HG03469 (cell line): ENCODE measurements at regions not wholly inside any gene's neighbourhood (a gene's known extent, or its start where the extent isn't known, plus 50 kb on each side); places are given as distances from the start of the nearest gene placed in this dataset.
"Not testable (repeated sequence)": the region's sequence is repeated elsewhere in the genome, so short reads cannot be mapped to it uniquely, and the experiment has no call there.

Experiments used
- ATAC-seq: cut with Tn5 transposase; IDR thresholded peaks from one replicate; pipeline ENCODE4 v1.9.1; 2021; ENCODE audit warnings: mild to moderate bottlenecking, moderate library complexity, moderate number of reproducible peaks; ENCODE audit not compliant: unreplicated experiment

DNA sequence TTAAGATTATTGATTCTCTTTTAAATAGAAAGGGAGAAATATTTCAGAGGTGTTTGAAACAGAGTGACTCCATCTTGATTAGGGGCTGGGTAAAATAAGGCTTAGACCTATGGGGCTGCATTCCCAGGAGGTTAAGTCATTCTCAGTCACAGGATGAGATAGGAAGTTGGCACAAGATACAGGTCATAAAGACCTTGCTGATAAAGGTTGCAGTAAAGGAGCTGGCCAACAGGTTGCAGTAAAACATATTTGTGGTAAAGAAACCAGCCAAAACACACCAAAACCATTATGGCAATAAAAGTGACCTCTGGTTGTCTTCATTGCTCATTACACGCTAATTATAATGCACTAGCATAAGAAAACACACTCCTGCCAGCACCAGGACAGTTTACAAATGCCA lies 165.0 kb downstream of the SPIN4 start:
- no peak for ATAC-seq

DNA sequence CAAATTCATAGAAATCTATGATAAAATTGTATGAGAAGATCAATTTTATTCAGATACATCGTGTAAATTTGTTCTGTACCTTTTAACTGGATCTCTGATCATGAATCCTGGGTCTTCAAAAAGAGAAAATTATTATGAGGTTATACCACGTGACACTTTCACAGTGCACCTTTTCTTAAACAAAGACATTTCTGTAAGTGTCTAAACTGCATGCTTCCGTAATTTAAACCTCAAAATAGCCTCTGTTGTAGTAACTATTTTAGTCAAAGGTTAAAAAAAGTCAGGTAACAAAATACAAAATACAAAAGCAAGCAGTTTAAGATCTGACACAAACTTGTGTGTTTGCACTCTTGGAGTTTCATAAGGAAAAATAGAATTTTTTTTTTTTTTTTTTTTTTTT lies 171.3 kb downstream of the SPIN4 start:
- ATAC-seq: not testable (repeated sequence)

DNA sequence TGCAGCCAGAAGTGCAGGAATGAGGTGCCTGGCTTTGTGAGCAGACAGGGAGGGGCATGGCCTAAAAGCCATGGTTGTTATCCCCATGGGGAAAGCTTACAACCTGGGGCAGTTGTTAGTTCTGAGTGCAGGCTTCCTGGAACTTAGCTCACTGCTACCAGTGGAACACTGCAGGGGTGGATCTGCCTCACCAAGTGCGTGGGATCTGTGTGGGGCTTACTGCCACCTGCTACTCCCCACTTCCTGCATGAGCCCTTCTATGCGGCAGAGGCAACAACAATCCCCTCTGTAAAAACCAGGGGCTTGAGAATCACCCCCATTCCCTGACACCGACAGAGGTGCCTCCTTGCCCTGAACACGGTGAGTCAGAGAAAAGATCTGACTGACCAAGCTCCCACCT lies 174.6 kb downstream of the SPIN4 start:
- not testable (repeated sequence) for ATAC-seq

DNA sequence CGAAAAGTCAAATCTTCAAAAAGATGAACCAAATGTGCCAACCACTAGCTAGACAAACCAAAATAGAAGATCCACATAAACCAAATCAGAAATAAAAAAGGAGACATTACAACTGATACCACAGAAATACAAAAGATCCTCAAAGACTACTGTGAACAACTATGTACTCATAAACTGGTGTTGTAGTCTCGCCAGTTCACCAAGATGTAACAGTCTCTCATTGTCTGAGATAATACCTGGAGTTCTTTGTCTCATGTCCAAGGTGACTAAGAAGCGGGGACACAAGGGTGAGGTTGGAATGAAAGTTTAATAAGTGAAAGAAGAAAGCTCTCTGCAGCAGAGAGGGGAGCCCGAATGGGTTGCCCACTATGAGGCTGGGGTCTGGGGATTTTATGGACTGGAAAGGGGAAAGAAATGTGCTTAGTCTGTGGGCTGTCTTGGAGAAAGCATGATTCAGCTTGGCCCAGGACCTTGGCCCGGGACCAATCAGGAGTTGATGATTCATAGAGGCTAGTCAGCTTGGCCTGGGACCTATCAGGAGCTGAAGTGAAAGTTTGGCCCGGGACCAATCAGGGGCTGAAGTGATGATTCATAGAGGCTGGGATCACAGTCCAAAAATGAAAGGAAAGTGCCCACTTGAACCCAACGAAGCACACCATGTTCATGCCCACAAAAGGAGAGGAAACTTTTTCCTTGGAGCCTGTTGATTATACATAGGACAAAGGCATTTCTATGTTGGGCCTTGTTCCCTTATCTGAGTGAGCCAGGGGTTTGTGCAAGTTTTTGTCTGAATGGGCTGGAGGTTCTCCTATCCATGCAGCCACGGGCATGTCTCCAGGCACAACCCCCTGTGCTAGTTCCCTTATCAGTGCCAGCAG lies 177.1 kb downstream of the SPIN4 start:
- ATAC-seq: not testable (repeated sequence)

DNA sequence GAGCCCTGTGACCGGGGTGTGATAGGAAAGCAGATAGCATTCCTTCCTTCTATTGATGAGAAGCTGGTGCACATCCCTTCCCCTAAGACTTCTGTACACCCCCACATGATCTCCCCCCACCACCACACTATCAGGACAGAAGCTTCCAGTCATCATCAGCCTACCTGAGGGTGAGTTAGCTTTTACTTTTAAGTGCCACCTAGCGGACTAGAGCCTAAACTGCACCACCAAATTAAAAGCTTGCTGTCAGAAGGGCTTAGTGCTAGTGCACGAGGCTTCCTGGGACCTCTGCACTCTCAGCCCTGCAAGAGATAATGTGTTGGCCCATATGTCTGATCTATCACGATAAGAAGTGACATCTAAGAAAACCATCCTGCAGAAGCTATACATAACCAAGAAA lies 181.7 kb downstream of the SPIN4 start:
- ATAC-seq: not testable (repeated sequence)

DNA sequence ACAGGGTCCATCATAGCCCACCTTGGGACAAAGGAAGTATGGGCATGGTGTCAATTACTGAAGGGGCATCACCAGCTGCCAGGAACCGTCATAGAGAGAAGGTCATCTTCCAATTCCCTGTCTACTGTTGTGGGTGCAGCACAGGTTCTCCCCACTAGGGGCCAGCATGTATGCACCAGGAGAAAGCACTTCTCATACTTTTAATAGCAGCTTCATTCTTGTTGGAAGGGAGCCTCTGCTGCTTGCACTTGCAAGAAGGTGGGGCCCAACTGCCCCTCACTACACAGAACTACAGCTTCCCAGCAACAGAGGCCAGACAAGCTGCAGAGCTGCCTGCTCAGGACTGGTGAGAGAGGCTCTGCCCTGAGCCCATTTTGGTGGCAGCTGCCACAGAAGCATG lies 182.2 kb downstream of the SPIN4 start:
- ATAC-seq: not testable (repeated sequence)

DNA sequence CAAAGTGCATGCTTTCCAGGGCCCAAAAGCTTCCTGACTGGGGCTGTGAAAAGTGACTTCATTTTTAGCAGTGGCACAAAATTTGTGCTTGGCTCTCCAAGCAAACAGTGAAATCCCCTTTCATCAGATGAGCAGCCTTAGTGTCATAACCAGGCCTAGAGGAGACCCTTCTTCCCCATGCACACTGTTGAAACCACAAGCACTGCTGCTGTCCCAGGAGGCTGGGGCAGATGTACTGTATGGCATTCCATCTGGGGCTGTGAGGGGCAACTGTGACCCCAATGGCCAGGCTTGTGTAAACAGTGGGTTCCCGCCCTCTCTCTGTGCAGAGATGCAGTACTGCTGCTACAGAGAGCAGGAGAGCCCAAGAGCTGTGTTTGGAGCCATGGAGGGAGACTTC lies 184.1 kb downstream of the SPIN4 start:
- ATAC-seq: not testable (repeated sequence)

DNA sequence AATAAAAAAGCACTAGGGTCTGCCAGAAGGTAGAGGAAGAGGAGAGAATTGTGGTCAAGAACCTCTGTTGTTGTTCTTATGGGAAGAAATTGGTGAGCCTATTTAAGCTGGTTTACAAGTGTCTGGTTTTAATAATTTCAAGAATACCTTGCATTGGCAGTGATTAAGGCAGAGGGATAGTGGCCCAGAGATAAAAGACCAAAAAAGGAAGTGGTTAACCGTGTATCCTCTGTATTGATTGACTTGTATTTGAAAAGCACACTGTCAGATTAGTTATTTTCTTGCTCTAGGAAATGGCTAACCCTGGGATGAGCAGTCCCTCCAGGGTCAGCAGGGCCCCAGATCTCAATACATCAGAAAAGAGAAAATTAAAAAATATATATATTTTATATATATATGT lies 190.1 kb downstream of the SPIN4 start:
- not testable (repeated sequence) for ATAC-seq

DNA sequence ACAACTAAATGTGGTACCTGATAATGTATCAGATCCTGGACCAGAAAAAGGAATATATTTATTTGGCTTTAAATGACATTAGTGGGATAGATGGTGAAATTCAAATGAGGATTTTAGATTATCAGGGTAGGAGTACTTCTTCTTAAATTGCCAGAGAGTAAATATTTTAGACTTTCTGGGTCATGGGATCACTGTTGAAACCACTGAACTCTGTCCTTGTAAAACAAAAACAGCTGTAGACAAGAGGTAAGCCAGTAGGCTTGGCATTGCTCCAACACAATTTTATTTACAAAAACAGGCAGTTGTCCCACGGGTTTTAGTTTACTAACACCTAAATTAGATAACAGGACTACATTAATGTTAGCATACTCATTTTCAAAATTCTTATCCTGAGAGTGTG lies 190.8 kb downstream of the SPIN4 start:
- not testable (repeated sequence) for ATAC-seq

DNA sequence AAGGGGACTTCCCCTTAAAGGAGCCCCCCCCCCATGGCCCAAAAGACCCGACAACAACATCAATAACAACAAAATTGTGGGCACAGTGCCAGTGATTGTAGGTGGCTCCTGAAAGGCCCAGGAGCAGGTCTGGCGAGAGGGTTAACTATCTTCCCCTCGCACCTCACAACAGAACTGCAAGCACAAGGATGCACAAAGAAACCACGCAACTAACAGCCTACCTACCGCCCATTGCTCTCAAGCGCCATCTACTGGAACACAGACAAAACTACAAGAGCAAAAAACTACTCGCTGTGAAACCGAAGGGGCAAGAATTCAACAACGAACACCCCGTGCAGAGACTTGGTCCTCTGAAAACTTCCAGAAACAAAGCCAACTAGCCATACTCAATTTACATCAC lies 205.6 kb downstream of the SPIN4 start:
- ATAC-seq: not testable (repeated sequence)

DNA sequence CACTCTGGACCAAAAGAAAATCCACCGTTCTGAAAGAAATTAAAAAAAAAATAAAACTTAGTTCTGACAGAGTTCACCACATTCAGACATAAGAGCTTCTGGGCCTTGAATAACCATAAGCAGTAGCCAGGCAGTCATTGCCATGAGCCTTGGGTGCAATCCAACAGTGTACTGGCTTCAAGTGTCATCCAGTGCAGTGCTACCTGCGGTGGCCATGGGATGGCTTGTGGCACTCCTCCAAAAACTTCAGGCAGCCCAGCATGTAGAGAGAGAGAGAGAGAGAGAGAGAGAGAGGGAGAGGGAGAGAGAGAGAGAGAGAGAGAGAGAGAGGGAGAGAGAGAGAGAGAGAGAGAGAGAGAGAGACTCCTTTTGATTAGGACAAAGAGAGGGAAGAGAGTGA lies 208.5 kb downstream of the SPIN4 start:
- ATAC-seq: not testable (repeated sequence)

DNA sequence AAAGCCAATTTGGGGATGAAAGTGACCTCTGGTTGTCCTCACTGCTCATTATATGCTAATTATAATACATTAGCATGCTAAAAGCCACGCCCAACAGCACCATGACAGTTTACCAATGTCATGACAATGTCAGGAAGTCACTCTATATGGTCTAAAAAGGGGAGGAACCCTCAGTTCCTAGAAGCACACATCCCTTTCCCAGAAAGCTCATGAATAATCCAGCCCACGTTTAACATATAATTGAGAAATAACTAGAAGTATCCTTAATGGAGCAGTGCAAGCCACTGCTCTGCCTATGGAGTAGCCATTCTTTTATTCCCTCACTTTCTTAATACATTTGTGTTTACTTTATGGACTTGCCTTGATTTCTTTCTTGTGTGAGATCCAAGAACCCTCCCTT lies 215.3 kb downstream of the SPIN4 start:
- not testable (repeated sequence) for ATAC-seq

DNA sequence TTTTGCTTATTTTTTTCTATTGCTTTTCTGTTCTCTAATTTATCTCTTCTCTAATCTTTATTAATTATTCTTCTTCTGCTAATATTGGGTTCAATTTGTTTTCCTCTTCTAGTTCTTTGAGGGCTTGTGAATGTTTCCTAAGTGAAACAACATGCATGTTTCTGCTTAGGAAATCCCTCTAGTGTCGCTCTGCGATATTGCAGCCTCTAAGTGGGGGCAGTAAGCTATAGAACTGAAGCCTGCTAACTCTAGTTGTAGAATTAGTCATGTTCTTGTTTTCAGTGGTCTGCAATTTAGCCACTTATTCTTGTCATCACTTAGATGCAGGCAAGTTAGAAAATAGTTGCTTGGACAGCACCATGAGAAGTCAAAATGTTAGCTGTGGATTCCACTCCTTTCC lies 222.6 kb downstream of the SPIN4 start:
- ATAC-seq: peak; percentile 84

DNA sequence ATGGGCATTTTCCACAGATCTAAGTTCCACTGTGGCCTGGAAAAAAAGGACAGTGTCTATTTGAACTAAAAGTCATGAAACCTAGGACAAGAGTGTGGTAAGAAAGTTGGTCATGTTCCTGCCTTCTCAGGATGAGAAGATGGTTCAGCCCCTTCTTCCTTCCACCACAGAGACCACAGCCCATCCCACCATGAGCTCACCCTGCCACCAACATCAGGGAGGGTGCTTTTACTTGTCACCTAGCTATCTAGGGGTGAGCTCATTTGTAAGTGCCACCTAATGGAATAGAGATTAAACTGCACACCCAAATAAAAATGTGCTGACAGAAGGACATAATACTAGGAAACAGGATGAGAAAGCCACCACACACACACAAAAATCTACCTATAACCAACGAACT lies 235.9 kb downstream of the SPIN4 start:
- no peak for ATAC-seq

DNA sequence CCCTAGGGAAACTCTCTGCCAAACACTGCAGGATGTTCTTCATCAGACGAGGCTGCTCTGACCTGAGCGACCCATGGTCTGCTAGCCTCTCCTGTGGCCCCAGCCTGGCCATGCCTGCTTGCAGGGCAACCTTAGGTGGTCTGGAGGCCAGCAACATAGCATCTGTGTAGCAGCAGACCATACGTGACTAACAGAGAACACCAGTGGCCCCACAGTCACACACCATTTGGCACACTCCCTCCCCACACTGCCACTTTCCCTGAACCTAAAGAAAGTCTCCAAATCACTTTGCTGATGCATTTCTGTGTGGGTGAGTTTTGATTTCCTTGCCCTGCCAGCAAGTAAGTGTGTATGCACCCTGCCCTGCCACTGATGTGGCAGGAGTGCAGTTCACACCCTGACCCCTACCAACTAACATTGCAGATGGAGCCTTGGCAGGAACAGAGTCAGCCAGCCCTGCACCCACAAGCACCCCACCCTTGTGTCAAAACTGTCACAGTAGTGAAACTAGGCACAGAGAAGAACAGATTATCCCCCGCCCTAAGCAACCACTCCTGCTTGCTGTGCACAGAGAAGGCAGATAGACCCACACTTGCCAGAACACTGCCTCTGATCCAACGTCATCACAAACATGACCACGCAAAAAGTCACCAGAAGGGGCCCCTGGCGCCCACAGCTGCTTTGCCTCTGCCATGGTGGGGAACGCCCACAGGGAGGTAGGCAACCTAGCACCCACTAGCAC lies 249.1 kb downstream of the SPIN4 start:
- ATAC-seq: no peak

DNA sequence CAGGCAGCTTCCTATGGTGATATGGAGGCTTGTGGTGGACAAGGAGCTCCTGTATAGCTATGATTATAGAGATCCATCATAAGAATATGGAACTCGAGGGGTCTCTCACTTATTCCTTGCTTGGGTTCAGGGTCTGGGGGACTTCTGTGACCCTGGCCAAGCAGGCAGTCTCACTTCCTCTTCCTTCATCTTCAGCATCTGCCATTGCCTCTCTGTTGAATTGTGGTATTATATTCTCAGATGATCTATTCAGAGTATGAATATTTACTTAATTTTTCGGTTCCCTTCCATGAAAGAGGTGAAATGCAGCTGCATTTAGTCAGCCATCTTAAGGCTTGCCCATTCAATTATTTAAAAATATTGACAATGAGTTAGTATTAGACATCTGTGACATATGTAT lies 292.9 kb downstream of the SPIN4 start:
- ATAC-seq: no peak

DNA sequence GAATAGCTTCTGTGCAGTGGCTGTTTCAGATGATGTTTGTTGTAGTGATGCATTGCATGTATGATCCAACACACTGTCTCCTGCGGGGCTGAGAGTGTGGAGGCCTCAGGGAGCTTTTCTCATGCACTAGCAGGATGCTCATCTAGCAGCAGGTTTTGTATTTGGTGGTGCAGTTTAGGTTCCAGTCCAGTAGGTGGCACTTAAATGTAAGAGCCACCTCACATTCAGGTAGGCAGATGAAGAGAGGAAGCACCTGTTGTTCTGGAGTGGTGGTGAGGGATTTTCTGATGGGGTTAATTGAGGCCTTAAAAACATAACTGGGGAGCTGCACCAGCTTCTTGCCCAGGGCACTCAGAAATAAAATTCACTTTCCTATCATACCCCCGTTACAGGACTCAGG lies 300.9 kb downstream of the SPIN4 start:
- no peak for ATAC-seq

DNA sequence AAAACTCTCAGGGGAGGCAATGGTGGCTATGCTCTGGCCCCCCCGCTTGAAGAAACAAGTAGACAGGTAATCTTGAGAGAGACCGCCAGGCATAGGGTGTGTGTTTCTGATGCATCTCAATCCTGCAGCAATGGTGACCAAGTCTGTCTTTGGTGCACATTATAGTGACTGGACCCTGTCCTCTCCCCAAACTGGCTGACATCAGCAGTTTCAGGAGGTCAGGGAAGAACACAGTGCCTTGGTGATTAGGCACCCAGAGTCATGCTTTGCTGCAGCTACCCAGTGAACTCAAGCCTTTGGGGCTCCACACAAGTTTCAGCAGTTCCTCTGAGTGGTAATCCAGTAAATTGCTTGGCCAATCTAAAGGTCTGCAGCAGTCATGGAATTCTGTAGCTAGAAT lies 318.3 kb downstream of the SPIN4 start:
- ATAC-seq: no peak

DNA sequence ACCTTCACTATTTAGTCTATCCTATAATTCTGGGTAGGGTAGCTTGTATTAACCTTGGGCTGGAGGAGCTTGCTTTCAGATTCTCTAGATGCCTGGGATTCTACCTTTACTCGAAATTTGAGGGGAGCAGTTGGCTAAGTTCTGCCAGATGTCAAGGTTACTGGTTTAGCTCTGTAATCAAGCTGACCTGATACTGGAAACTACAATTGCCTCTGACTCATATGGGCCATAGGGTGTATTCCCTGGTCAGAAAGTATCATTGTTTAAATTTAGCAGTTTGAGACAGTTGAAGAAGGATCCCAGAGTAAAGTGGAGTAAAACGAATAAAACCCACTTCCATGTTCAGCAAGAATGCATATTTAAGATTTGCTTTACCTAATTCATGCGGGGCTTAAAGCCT lies 337.6 kb downstream of the SPIN4 start:
- ATAC-seq: no peak

DNA sequence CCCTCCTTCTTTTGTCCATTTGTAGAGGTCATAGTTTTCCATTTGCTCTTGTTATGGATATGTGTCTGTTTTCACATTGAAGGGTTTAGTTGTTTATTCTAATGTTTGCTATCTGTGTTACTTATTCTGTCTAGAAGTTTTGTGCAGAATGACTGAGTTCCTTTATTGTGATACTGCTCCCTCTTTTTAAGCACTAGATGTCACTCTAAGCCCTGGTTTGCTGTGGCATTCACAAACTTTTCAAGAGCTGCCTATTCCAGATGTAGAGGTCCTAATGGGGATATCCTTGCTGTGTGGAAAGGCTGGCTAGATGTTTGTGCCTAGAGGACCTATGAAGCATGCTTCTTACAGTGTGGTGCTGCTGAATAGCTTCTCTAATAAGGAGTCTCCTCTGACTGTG lies 338.6 kb downstream of the SPIN4 start:
- no peak for ATAC-seq

DNA sequence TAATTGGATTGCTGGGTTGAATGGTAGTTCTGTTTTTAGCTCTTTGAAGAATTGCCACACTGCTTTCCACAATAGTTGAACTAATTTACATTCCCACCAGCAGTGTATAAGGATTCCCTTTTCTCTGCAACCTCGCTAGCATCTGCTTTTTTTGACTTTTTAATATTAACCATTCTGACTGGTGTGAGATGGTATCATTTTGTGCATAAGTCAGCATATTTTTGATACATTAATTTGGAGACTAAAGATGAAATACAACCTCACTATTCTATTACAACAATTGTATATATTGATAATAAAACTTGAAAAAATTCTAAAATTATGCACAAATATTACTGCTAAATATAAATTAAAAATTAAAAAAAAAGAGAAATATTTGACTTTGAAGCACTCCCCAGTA lies 350.9 kb downstream of the SPIN4 start:
- ATAC-seq: not testable (repeated sequence)
